HG03159 (cell line): ENCODE measurements at regions not wholly inside any gene's neighbourhood (a gene's known extent, or its start where the extent isn't known, plus 50 kb on each side); places are given as distances from the start of the nearest gene placed in this dataset.

Experiments used
- ATAC-seq: cut with Tn5 transposase; IDR thresholded peaks from one replicate; pipeline ENCODE4 v1.9.1; 2021; ENCODE audit warnings: mild to moderate bottlenecking, moderate library complexity; ENCODE audit not compliant: unreplicated experiment

GRCh38 chr13:50428183-50428877 lies 413.1 kb downstream of the KCNRG start:
- ATAC-seq: no peak

GRCh38 chr13:50435011-50435410 lies 408.5 kb downstream of the DLEU7 start:
- no peak for ATAC-seq

GRCh38 chr13:50437252-50437651 lies 406.2 kb downstream of the DLEU7 start:
- ATAC-seq: no peak

- no peak for ATAC-seq
Measured at GRCh38 chr13:50438351-50438750, 405.1 kb downstream of the DLEU7 start.

GRCh38 chr13:50441130-50441529 lies 402.4 kb downstream of the DLEU7 start:
- no peak for ATAC-seq

- no peak for ATAC-seq
Measured at GRCh38 chr13:50444726-50445125, 398.8 kb downstream of the DLEU7 start.

GRCh38 chr13:50446611-50447010 lies 396.9 kb downstream of the DLEU7 start:
- no peak for ATAC-seq

- no peak for ATAC-seq
Measured at GRCh38 chr13:50448535-50448998, 394.9 kb downstream of the DLEU7 start.

GRCh38 chr13:50449465-50449864 lies 394.0 kb downstream of the DLEU7 start:
- no peak for ATAC-seq

- no peak for ATAC-seq
Measured at GRCh38 chr13:50450279-50450678, 393.2 kb downstream of the DLEU7 start.

- no peak for ATAC-seq
Measured at GRCh38 chr13:50451609-50452008, 391.9 kb downstream of the DLEU7 start.

- ATAC-seq: no peak
Measured at GRCh38 chr13:50452028-50452427, 391.5 kb downstream of the DLEU7 start.

- ATAC-seq: no peak
Measured at GRCh38 chr13:50452756-50453155, 390.7 kb downstream of the DLEU7 start.

- no peak for ATAC-seq
Measured at GRCh38 chr13:50453188-50453587, 390.3 kb downstream of the DLEU7 start.

- no peak for ATAC-seq
Measured at GRCh38 chr13:50456111-50456510, 387.4 kb downstream of the DLEU7 start.

GRCh38 chr13:50457415-50458393 lies 385.8 kb downstream of the DLEU7 start:
- no peak for ATAC-seq

- ATAC-seq: no peak
Measured at GRCh38 chr13:50459046-50459445, 384.4 kb downstream of the DLEU7 start.

GRCh38 chr13:50459658-50460057 lies 383.8 kb downstream of the DLEU7 start:
- no peak for ATAC-seq

- ATAC-seq: no peak
Measured at GRCh38 chr13:50460358-50460757, 383.1 kb downstream of the DLEU7 start.

GRCh38 chr13:50461189-50461588 lies 382.3 kb downstream of the DLEU7 start:
- no peak for ATAC-seq

- no peak for ATAC-seq
Measured at GRCh38 chr13:50463719-50464118, 379.8 kb downstream of the DLEU7 start.
